IPS-18a (cell line): ENCODE measurements at regions not wholly inside any gene's neighbourhood (a gene's known extent, or its start where the extent isn't known, plus 50 kb on each side); places are given as distances from the start of the nearest gene placed in this dataset.
"Not testable (repeated sequence)": the region's sequence is repeated elsewhere in the genome, so short reads cannot be mapped to it uniquely, and the experiment has no call there.

Experiments
- H3K27ac ChIP-seq: one replicate; pipeline ENCODE4 v1.5.1; 2013; ENCODE audit warnings: low read length
- H3K27me3 ChIP-seq: one replicate; pipeline ENCODE4 v1.6.1; 2013; ENCODE audit warnings: mild to moderate bottlenecking, low read length; ENCODE audit not compliant: control insufficient read depth, insufficient read depth
- H3K36me3 ChIP-seq: one replicate; pipeline ENCODE4 v1.6.1; 2013; ENCODE audit warnings: low read depth, low read length; ENCODE audit not compliant: control insufficient read depth
- H3K4me1 ChIP-seq: one replicate; pipeline ENCODE4 v1.6.1; 2013; ENCODE audit warnings: low read depth, low read length; ENCODE audit not compliant: control insufficient read depth
- H3K4me3 ChIP-seq: one replicate; pipeline ENCODE4 v1.5.1; 2013; ENCODE audit warnings: low read length
- H3K9ac ChIP-seq: one replicate; pipeline ENCODE4 v1.6.1; 2013; ENCODE audit warnings: mild to moderate bottlenecking, low read length, moderate library complexity
- H3K9me3 ChIP-seq: one replicate; pipeline ENCODE4 v1.6.1; 2013; ENCODE audit warnings: low read depth, low read length; ENCODE audit not compliant: control insufficient read depth

DNA sequence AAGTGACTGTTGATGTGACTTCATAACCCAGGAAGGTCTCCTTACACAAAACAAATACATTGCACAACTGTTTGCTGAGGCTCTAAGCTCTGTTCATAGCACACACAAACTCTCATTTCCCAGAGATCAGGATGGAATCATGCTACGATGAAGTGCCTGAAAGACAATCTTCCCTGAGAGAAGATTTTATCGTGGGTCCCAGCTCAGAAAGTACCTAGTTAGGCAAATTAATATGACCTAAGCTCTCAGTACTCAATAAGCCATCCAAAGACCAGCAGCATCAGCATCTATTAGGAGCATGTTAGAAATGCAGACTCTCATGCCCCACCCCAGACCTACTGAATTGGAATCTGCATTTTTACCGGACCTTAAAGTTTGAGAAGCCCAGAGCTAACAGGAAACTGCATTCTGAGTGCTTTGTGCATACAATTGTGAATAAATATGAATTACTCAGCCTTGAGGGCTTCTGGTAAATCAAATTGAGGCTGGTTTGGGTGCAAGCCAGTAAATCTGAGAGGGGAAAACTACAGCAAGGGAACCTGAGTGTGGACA lies 161.5 kb upstream of the C2CD4B start:
- no peak overlapping the region for H3K27ac ChIP-seq

DNA sequence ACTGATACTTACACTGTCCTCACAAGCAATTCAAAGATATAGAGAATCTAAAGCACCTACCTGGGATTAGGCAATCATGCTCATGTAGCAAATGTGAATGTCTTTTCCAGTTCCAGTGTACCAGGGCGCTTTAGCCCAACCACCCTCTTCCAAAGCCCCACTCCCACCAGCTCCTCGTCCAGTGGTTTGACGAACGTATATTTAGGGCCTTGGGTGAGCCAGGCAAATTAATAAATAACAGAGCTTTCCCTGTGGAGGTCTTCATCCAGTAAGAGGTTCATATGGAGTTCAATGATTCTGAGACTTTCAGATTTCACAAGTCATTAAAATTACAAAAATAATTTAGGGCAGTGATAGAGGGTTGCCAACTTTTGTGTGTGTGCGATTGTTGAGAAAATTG lies 162.3 kb upstream of the C2CD4B start:
- no peaks in the 10 kb centered on the region for H3K27me3 ChIP-seq
- no peaks in the 10 kb centered on the region for H3K36me3 ChIP-seq
- H3K4me1 ChIP-seq: no peaks in the 10 kb centered on the region
- no peak overlapping the region for H3K9ac ChIP-seq
- no peak overlapping the region for H3K4me3 ChIP-seq
- H3K27ac ChIP-seq: no peak overlapping the region
- no peaks in the 10 kb centered on the region for H3K9me3 ChIP-seq

More for the DNA sequence above, 161.5 kb upstream of the C2CD4B start:
- Histone ChIP-seq H3K4me1 (no peaks in the 10 kb centered on the region), H3K36me3 (no peaks in the 10 kb centered on the region), H3K9me3 (no peaks in the 10 kb centered on the region), H3K9ac (no peak overlapping the region), H3K4me3 (no peak overlapping the region), H3K27me3 (no peaks in the 10 kb centered on the region)

DNA sequence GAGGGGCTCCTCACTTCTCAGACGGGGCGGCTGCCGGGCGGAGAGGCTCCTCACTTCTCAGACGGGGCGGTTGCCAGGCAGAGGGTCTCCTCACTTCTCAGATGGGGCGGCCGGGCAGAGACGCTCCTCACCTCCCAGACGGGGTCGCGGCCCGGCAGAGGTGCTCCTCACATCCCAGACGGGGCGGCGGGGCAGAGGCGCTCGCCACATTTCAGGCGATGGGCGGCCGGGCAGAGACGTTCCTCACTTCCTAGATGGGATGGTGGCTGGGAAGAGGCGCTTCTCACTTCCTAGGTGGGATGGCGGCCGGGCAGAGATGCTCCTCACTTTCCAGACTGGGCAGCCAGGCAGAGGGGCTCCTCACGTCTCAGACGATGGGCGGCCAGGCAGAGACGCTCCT lies 167.4 kb upstream of the C2CD4B start:
- H3K36me3 ChIP-seq, H3K27ac ChIP-seq, H3K9ac ChIP-seq, H3K27me3 ChIP-seq, H3K4me1 ChIP-seq, H3K4me3 ChIP-seq, H3K9me3 ChIP-seq: not testable (repeated sequence)

DNA sequence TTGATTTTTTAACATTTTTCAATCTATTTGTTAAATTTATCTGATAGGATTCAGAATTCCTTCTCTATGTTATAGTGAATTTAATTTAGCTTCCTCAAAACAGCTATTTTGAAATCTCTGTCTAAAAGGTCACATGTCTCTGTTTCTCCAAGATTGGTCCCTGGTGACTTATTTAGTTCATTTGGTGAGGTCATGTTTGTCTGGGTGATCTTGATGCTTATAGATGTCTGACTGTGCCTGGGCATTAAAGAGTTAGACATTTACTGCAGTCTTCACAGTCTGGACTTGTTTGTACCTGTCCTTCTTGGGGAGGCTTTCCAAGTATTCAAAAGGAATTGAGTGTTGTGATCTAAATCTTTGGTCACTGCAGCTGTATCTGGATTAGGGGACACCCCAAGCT lies 169.5 kb upstream of the C2CD4B start:
- no peaks in the 10 kb centered on the region for H3K9me3 ChIP-seq
- no peaks in the 10 kb centered on the region for H3K36me3 ChIP-seq
- H3K27ac ChIP-seq: no peak overlapping the region
- no peaks in the 10 kb centered on the region for H3K4me1 ChIP-seq
- H3K27me3 ChIP-seq: no peaks in the 10 kb centered on the region
- no peak overlapping the region for H3K4me3 ChIP-seq
- H3K9ac ChIP-seq: no peak overlapping the region

DNA sequence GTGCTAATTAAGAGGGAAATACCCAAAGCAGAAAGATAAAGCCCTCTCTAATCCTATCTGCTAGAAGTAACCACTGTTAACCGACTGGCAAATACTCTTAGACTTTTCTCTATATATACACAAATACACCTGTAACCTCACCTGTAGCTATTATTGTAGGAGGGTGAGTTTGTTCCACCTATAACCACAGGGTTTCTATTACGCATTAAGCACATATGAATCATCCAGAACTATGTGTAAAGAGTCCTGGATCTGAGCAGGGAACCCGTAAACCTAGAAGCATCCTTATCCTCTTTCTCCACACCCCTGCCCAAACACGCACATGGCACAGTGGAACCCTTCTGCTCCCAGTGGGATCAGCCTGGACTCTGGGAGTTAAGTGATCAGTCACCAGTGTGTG lies 172.8 kb upstream of the C2CD4B start:
- no peaks in the 10 kb centered on the region for H3K4me1 ChIP-seq
- H3K36me3 ChIP-seq: no peaks in the 10 kb centered on the region
- H3K27ac ChIP-seq: no peak overlapping the region
- no peaks in the 10 kb centered on the region for H3K27me3 ChIP-seq
- H3K9me3 ChIP-seq: no peaks in the 10 kb centered on the region
- H3K4me3 ChIP-seq: no peak overlapping the region
- H3K9ac ChIP-seq: no peak overlapping the region

DNA sequence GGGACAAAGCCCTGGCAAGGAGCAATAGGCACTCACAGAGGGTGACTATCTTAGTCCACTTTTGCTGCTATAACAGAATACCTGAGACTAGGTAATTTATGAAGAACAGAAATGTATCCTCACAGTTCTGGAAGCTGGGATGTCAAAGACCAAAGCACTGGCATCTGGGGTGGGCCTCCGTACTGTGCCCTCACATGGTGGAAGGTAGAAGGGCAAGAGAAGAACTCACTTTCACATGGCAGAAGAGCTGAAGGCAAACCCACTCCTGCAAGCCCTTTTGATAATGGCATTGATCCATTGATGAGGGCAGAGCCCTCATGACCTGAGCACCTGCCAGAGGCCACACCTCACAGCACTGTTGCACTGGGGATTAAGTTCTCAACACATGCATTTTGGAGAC lies 173.4 kb upstream of the C2CD4B start:
- no peaks in the 10 kb centered on the region for H3K36me3 ChIP-seq
- no peaks in the 10 kb centered on the region for H3K9me3 ChIP-seq
- no peak overlapping the region for H3K4me3 ChIP-seq
- no peak overlapping the region for H3K27ac ChIP-seq
- no peak overlapping the region for H3K9ac ChIP-seq
- H3K4me1 ChIP-seq: no peaks in the 10 kb centered on the region
- H3K27me3 ChIP-seq: no peaks in the 10 kb centered on the region

DNA sequence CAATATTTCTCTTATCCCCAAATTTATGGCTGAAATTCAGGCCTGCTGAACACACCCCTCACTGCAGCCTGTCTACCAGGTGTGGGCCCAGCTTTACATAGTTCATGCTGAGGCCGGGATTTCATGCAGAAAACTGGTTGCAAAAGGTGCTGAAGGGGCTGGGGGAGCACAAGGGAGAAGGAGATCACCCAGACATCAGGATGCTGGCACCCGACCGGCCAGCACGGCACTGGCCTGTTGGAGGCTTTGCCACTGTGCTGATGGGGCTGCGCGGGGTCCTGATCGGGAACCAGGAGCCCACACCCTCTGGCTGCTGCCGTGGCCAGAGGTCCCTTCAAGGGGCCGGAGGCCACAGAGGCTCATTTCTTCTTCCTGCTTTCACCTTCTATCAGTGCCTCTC lies 177.9 kb upstream of the C2CD4B start:
- Histone ChIP-seq H3K27me3 (no peaks in the 10 kb centered on the region), H3K36me3 (no peaks in the 10 kb centered on the region), H3K27ac (no peak overlapping the region), H3K4me1 (no peaks in the 10 kb centered on the region), H3K9me3 (no peaks in the 10 kb centered on the region), H3K4me3 (no peak overlapping the region), H3K9ac (no peak overlapping the region)

DNA sequence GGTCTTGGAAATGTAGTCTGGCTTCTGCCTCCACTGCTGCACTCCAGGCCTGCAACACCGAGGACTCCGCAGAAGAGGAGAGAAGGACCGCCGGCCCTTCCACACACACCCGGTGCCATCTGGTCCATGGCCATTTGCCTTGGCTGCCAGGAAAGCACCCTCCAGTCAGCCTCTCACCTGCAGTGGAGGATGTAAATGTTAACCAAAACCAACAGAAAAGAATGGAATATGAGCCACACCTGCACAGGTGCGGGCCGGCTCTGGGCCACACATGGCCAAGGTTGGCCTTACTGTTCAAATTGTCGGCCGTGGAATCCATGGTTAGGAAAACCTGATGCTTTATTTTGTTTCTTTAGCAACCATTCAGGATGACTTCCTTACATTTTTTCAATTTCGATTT lies 178.3 kb upstream of the C2CD4B start:
- Histone ChIP-seq H3K36me3 (no peaks in the 10 kb centered on the region), H3K4me1 (no peaks in the 10 kb centered on the region), H3K27me3 (no peaks in the 10 kb centered on the region), H3K27ac (no peak overlapping the region), H3K9me3 (no peaks in the 10 kb centered on the region), H3K4me3 (no peak overlapping the region), H3K9ac (no peak overlapping the region)

DNA sequence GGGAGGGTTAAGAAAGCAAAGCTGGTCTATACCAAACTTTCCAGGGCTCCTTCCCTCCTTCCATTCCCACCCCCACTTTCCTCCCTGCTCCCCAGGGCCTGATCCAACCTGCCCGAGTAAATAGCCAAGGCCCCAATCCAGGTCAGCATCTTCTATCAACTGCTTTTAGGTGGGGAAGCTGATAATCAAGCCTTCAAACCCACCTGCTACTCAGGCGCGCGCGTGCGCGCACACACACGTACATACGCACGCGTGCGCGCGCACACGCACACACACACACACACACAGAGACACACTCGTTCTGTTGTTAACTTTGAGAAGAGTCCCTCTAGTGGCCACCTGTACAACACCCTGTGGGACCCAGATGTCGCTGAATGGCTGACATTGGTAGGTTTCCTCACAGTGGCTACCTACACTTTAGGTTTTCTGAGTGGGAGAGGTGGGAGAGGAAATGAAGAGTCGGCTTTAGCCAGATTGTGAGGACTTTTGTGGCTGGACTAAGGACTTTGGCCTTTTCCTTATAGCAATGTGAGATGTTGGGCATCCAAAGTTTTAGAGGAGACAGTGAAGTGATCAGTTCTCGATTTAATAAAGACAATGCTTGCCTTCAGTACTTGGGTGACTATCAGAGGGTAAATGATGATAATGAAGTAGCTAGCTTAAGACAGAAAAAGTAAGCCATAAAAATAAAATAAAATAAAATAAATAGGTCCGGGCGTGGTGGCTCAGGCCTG lies 179.9 kb upstream of the C2CD4B start:
- no peak overlapping the region for H3K4me3 ChIP-seq
- H3K27me3 ChIP-seq: no peaks in the 10 kb centered on the region
- H3K27ac ChIP-seq: no peak overlapping the region
- H3K9me3 ChIP-seq: no peaks in the 10 kb centered on the region
- no peaks in the 10 kb centered on the region for H3K4me1 ChIP-seq
- H3K9ac ChIP-seq: no peak overlapping the region
- H3K36me3 ChIP-seq: no peaks in the 10 kb centered on the region

DNA sequence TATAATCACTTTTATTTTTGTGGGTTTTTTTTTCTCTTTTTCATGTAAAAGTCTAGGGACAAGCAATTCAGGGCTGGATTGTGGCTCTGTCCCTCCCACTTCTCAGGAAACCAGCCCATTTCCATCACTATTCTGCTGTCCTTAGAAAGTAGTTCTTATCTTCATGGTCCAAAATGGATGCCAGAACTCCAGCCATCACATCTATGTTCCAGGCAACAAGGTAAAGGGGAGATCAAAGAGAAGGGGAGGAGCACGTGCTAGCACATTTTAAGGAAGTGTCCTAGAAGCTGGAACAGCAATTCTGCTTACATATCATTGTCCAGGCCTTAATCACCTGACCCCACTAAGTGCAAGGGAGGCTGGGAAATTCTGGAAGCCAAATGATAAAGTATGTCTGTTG lies 181.1 kb upstream of the C2CD4B start:
- no peak overlapping the region for H3K27ac ChIP-seq
- H3K27me3 ChIP-seq: no peaks in the 10 kb centered on the region
- no peak overlapping the region for H3K4me3 ChIP-seq
- no peak overlapping the region for H3K9ac ChIP-seq
- H3K9me3 ChIP-seq: no peaks in the 10 kb centered on the region
- no peaks in the 10 kb centered on the region for H3K36me3 ChIP-seq
- H3K4me1 ChIP-seq: no peaks in the 10 kb centered on the region

DNA sequence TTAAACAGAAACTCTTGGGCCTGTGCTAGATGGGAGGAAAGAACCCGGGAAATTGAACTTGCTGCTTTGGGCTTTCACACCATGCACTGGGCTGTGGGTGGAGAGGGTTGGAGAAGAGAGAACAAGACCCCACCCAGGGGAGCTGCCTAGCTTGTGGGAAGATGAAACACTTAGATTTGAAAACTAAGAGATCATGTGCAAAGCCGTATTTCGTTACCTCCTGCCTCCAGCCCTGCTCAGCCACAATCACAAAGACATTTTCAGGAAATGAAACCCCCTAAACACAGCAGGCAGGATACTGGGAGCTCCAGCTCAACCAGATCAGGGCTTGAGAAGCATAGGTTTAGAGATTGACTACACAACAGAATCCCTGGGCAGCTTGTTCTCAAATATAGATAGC lies 183.0 kb upstream of the C2CD4B start:
- no peak overlapping the region for H3K4me3 ChIP-seq
- H3K9ac ChIP-seq: no peak overlapping the region
- no peaks in the 10 kb centered on the region for H3K9me3 ChIP-seq
- no peak overlapping the region for H3K27ac ChIP-seq
- H3K4me1 ChIP-seq: no peaks in the 10 kb centered on the region
- H3K27me3 ChIP-seq: no peaks in the 10 kb centered on the region
- no peaks in the 10 kb centered on the region for H3K36me3 ChIP-seq

DNA sequence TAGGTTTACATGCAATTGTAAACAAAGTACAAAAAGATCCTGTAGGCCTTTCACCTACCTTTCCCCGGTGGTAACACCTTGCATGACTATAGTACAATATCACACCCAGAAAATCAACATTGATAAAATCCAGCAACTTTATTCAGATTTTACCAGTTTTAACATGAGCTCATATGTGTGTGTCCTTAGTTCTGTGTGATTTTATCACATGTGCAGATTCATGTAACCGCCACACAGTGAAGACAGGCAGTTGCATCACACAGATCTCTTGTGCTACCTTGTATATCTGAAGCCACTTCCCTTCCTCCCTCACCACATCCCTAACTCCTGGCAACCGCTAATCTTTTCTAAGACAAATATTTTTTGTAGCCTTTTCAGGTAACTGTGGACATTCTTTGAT lies 183.5 kb upstream of the C2CD4B start:
- H3K27ac ChIP-seq: no peak overlapping the region
- no peaks in the 10 kb centered on the region for H3K36me3 ChIP-seq
- no peaks in the 10 kb centered on the region for H3K9me3 ChIP-seq
- no peak overlapping the region for H3K4me3 ChIP-seq
- no peaks in the 10 kb centered on the region for H3K27me3 ChIP-seq
- H3K9ac ChIP-seq: no peak overlapping the region
- no peaks in the 10 kb centered on the region for H3K4me1 ChIP-seq
